NCI-H146 (cell line): ENCODE measurements at regions not wholly inside any gene's neighbourhood (a gene's known extent, or its start where the extent isn't known, plus 50 kb on each side); places are given as distances from the start of the nearest gene placed in this dataset.

Source experiments
- DNase-seq: peaks from one replicate; lab custom pipeline; 2025; lab: John Stamatoyannopoulos, UW

- no peak for DNase-seq
Measured at GRCh38 chr15:62802612-62803011, 239.9 kb upstream of the TPM1 start.

DNA sequence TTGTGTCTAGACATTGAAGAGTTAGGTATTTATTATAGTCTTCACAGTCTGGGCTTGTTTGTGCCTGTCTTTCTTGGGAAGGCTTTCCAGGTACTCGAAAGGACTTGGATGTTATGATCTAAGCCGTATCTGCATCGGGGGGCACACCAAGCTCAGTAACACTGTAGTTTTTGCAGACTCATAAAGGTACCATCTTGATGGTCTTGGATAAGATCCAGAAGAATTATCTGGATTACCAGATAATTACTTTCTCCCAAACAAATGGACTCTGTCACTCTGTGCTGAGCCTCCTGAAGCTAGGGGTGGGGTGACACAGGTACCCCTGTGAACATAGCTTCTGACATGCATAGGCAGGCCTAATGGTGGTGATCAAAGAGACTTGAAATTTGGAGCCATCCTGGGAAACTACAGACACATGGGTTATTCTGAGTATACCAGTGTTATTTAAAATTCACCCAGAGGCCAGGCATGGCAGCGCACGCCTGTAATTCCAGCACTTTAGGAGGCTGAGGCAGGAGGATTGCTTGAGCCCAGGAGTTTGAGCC is 238.6 kb upstream of the TPM1 start:
- no peak for DNase-seq

DNA sequence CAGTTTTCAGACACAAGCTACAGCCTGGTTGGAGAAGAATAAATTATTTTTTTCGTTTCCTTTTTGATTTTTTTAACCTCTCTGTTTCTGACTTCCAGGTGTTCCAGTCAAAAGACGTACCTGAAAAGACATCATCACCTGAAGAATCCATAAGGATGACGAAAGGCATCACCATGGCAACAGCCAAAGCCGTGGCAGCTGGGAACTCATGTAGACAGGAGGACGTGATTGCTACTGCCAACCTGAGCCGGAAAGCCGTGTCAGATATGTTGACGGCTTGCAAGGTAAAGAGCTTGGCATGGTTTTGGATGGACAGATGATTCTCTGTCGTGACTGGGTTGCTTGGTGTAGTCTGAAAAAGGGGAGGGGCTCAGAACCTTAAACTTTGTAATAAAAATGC is 237.0 kb upstream of the TPM1 start:
- DNase-seq: peak; percentile 19

- no peak for DNase-seq
Measured at GRCh38 chr15:62807539-62808130, 234.9 kb upstream of the TPM1 start.

- DNase-seq: peak; percentile 28
Measured at GRCh38 chr15:62809115-62809967, 233.2 kb upstream of the TPM1 start.

DNA sequence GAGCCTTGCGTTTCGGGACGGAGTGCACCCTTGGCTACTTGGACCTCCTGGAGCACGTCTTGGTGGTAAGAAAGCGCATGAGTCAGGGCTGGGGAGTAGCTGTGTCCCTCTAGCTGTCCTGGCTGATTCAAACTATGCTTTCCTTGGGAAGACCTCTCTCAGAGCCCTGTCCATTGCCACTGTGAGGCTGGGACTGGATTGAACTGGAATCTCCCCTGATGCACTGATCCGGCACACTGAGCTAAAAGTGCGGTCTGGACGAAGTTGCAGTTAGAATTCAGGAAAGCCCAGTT is 232.6 kb upstream of the TPM1 start:
- no peak for DNase-seq

- no peak for DNase-seq
Measured at GRCh38 chr15:62812515-62812835, 230.1 kb upstream of the TPM1 start.

- no peak for DNase-seq
Measured at GRCh38 chr15:62816342-62817069, 226.0 kb upstream of the TPM1 start.

DNA sequence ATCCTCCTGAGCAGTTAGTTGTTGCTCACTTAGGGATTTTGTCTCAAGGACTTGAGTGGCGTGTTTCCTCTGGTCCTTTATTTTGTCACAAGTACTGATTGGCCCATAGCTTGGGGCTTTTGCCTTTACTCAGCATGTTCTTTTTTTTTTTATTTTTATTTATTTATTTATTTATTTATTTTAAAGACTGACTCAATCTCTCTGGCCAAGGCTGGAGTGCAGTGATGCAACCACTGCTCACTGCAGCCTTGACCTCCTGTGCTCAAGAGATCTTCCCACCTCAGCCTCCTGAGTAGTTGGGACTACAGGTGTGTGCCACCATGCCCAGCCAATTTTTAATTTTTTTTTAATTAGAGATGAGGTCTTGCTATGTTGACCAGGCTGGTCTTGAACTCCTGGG is 223.9 kb upstream of the TPM1 start:
- DNase-seq: no peak

GRCh38 chr15:62821384-62822131 is 221.0 kb upstream of the TPM1 start:
- DNase-seq: no peak

DNA sequence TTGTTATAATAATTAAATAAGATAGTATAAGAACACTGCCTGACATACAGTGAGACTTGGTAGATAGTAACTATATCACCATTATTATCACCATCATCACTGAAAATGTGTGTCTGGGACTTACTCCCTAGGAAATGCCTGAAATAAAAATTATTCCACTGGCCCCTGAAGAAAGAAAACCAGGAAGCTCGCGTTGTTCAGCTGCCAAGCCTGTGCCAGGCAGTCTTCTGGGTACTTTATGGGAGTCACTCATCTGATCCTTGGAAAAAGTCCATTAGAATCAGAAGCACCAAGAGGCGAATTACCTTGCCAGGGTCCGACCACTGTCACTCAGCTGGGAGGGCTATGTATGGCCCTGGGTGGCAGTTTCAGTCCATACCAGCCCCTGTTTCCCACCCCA is 220.3 kb upstream of the TPM1 start:
- DNase-seq: no peak

DNA sequence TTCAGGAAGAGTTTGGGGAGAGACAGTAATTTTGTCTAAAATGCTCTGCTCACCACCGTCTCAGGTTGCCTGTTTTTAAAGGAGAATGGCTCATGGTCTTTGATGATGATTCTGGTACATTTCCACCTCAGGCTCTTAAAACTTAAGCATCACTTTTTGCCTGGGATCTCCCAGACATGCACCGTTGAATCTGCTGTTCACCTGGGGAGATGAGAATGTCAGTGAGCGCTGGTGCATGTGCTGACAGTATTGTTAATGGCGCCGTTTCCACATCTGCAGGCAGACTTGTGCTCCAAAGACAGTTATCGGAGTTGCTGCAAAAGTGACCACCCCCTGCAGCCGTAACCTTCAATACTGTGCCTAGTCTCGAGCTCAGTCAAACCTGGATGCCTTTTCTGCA is 219.0 kb upstream of the TPM1 start:
- DNase-seq: no peak

DNA sequence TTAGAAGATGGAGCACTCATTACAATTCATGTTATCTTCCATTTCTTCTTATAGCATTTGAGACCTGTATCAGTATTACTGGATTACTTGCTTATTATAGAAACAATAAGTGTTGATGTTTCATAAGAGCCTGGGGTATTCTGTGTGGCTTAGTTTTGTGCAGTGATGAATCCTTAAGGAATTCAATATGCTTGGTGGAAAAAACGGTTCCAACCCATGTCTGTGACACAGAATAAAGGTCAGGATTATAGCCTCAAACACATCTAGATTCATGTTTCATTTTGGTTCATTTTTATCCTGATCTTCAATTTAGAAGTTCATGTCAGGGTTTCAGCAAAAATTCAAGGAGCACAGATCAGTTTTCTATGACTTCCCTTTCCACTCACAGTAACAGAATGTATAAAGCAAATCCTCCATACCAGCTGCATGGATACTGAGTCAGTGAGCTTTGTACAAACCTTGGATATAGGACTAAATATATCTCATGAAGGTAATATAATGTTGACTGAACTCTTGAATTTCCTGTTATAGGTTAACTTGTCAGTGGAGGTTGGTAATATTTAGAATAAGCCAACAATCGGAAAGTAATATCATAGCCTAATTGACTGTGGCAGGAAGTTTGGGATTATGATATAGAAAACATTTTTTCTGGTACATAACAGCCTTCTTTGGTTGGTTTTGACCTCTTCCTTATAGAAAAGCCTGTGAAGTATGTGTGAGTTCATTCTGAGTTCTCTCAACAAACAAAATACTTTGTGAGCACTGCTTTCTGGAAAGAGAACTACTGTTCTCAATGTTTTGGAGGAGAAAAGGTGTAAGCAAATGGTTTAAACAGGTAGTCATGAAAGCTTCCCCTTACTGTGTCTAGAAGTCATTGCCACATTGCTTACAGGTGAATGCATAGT is 218.2 kb upstream of the TPM1 start:
- DNase-seq: no peak

DNA sequence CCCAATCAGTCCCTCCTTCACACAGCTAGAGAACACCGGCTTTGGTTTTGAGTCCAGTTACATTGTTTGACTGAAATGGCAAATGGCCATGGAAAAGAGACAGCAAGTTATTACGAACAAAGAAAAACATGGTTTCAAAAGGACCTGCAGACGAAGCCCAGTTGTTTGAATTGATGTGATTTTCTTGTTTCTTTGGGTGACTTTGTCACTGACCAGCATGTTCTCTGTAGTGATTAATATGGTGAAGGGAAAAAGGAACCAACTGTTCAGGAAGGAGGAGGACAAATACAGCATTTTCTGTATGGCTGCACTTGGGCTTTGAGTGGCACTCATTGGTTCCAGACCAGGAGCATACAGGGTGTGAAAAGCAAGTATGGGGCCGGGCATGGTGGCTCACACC is 217.4 kb upstream of the TPM1 start:
- DNase-seq: no peak

GRCh38 chr15:62826561-62826960 is 216.0 kb upstream of the TPM1 start:
- no peak for DNase-seq

GRCh38 chr15:62828364-62828763 is 214.2 kb upstream of the TPM1 start:
- no peak for DNase-seq

GRCh38 chr15:62832231-62832630 is 210.3 kb upstream of the TPM1 start:
- DNase-seq: no peak

DNA sequence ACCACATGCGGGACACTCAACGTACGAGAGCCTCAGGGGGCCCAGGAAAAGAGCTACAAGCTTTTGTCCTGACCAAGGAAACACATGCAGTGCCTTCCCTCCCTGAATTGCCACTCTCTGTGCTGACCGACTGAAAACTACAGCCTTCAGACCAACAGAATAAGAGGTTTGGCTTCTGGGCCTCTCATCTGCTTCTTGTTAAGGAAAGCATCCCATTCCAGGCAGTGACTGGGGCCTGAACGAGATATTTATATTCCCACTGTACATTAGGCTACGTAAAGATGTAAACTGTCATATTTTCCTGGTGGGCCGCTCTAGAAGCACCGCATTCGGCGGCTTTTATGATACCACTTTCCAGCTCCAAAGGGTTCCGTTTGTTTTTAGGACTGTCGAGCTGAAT is 208.9 kb upstream of the TPM1 start:
- DNase-seq: no peak

- no peak for DNase-seq
Measured at GRCh38 chr15:62834686-62835329, 207.7 kb upstream of the TPM1 start.

- no peak for DNase-seq
Measured at GRCh38 chr15:62835351-62835750, 207.2 kb upstream of the TPM1 start.

- no peak for DNase-seq
Measured at GRCh38 chr15:62835762-62836161, 206.8 kb upstream of the TPM1 start.
